ENCODE measurements at regions not wholly inside any gene's neighbourhood (a gene's known extent, or its start where the extent isn't known, plus 50 kb on each side); places are given as distances from the start of the nearest gene placed in this dataset.
"Not testable (repeated sequence)": the region's sequence is repeated elsewhere in the genome, so short reads cannot be mapped to it uniquely, and the experiment has no call there.

DNA sequence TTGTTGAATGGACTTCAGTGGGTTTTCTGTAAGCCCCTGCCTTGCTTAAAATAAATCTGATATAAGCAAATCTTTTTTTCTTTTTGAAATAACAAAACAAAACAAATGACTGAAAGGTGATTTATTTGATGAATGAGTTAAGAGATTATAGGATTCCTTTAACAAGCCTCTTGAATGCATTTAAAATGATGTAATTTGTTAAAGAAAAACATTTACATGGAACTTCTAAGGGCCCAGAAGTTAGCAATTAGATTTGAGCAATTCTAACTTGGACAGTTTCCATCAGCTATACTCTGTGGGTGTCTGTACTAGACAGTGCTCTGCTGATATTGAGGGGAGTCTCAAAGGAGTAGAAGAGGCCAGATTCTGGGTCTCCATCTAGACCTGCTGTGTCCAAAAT lies 143.5 kb upstream of the RAG2 start:
- no peak for DNase-seq

GRCh38 chr11:36738292-36738861 lies 140.3 kb upstream of the RAG2 start:
- DNase-seq, result no peak

DNA sequence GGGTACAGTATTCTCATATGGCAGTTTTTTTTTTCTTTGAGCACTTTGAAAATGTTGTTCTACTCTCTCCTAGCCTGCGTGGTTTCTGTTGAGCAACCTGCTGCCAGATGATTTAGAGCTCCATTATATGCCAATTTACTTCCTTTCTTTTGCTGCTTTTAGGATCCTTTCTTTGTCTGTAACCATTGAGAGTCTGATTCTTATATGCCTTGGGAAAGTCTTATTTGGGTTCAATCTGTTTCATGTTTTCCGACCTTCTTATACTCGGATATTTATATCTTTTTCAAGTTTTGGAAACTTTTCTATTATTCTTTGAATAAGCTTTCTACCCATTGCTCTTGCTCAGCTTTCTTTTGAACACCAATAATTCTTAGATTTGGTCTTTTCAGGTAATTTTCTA lies 138.1 kb upstream of the RAG2 start:
- DNase-seq, result no peak

DNA sequence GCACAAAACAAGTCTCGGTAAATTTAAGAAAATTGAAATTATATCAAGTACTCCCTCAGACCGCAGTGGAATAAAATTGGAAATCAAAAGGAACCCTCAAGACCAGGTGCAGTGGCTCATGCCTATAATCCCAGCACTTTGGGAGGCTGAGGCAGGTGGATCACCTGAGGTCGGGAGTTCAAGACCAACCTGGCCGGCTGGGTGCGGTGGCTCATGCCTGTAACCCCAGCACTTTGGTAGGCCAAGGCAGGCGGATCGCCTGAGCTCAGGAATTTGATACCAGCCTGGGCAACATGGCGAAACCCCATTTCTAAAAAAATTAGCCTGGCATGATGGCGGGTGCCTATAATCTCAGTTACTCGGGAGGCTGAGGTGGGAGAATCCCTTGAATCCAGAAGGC lies 135.7 kb upstream of the RAG2 start:
- DNase-seq, result not testable (repeated sequence)

DNA sequence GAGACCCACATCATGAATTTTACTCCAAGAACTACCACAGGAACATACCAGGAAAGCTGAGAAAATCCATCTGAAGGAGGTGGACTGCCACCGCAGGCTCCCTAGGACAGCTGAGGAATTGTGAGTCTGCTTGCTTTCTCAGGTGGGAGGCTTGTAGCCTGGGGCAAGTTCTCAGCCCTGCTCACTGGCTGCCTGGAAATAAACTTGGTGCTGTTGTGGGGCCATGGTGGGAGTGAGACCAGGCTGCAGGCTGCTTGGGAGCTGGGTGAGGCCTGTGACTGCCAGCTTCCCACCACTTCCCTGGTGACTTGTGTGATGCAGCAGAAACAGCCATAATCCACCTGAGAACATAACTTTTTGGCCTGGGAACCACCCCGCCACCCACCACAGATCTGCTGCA lies 132.7 kb upstream of the RAG2 start:
- DNase-seq, result no peak

DNA sequence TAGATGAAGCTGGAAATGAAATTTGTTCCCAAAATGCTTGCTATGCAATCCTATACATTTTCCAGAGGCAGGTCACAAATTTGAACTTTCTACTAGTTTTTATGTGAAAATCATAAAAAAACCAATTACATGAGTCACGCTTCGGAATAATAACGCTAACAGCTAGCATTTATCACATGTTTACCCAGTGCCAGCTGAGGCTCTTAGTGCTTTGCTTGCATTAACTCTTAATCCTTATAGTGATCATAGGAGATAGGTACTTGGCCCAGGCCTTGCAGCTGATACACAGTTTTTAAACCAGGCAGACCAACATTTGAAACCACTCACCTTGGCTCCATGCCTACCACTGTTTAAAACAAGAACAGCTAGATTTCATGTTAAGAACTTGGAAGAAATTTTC lies 131.8 kb upstream of the RAG2 start:
- DNase-seq, result no peak

DNA sequence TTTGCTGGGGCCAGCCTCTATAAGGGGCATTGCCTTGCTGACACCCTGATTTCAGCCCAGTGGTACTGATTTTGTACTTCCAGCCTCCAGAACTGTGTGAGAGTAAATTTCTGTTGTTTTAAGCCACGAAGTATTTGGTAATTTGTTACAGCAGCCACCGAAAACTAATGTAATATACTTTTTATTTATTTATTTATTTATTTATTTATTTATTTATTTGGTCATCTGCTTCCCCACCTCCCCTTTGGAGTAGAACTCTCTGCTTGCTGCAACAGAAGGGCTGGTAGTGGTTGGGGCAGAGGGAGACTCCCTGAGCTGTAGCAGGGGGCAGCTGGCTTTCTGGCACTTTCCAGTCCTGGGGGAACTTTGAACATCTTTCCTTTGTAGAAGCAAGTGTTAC lies 128.4 kb upstream of the RAG2 start:
- no peak for DNase-seq

GRCh38 chr11:36724742-36725385 lies 126.8 kb upstream of the RAG2 start:
- no peak for DNase-seq

DNA sequence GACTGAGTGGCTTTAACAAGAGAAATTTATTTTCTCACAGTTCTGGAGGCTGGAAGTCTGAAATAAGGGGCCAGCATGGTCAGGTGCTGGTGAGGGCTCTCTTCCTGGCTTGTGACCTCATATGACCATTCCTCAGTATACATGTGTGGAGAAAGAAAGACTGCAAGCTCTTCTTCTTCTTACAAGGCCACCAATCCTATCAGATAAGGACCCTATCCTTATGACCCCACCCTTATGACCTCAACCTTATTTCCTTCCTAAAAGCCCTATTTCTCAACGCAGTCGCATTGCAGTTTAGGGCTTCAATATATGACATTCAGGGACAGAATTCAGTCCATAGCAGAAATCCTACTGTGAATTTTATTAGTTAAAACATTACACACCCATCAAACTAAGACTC lies 124.4 kb upstream of the RAG2 start:
- DNase-seq, result no peak

DNA sequence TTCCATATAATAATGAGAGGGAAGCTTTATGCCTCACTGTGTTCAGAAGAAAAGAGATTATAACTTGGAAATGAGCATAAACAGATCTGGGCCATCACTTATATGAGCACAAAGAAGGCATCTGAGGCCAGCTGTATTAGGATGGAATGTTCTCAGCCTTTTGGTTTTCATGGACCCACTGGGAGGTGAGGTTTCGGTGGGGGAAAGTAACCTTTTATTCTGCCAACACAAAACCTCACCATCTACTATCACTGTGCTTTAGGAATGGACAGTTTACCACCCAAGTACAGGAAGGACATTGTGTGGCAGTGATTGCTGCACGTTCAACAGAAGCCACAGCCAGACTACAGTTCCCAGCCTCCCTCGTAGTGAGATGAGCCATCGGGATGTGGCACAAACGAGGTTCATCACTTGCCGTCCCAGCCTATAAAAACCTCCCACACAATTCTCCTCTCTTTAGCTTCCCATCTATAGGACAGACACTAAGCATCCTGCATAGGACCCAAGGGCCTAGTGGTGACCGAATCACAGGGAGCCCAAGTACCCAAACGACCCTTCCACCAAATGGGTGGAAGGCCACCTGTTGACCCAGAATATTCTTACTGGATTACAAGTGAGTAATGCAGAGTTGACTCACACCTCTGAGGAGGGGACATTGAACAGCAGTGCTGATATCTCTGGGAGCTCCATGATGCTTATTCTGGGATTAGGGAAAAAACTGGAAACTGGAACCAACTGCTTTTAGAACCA lies 121.5 kb upstream of the RAG2 start:
- DNase-seq, result no peak

DNA sequence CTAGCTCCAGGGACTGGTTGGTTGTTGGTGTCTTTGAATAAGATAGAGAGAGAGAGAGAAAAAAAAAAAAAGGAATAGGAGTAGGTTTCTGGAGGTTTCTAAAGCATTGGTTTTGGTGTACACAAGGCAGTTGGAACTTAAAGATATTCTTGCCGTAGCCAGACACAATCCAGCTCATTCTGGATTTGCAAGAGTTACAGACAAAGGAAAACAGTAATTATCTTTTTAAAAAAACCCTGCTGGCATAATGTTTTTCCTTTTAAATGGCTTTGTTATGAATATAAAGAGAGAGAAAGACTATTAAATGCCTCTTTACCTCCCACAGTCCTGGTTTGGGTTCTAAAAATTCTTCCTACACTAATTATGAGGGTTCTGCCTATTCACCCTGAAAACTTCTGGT lies 120.4 kb upstream of the RAG2 start:
- no peak for DNase-seq

DNA sequence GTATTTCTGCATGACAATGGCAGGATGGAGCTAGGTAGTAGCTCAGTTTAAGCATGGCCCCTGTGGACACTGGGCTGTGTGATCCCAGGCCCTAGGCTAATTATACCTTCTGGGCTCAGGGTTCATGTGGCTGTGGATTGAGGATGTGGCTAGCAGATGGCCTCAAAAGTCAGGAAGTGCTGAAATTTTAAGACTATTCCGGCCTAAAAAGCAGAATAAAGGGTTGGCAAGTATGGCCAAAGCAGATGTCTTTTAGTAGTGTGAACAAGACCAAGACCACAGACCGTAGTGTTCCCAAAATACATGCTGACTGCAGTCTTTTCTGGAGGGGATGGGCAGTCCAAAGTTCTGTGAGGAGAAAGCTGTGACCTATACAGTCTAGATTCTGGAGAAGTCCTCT lies 115.7 kb upstream of the RAG2 start:
- no peak for DNase-seq

GRCh38 chr11:36711104-36711825 lies 113.2 kb upstream of the RAG2 start:
- DNase-seq, result no peak

All from T-helper 1 cell (primary cell).